HepG2 (cell line): ENCODE measurements at regions not wholly inside any gene's neighbourhood (a gene's known extent, or its start where the extent isn't known, plus 50 kb on each side); places are given as distances from the start of the nearest gene placed in this dataset.

Source experiments
- ATAC-seq: fragments of 200-7000 bp; cut with Tn5 transposase; 3 replicates; pipeline ENCODE4 v1.9.1; 2020; ENCODE audit warnings: mild to moderate bottlenecking, moderate library complexity
- BruUV-seq: library from RNA; stranded (reverse); fragments of 400-500 nt; replicated peaks from 2 replicates; lab custom pipeline; 2021; lab: Mats Ljungman, UMichigan
- CTCF ChIA-PET: fragments of 300-600 bp; formaldehyde crosslinking; extraction: SDS; loops from one replicate; lab custom pipeline; 2021; ENCODE audit warnings: low total read pairs, inconsistent platforms, low intra/inter-chr PET ratio; lab: Yijun Ruan, JAX
- POLR2A ChIA-PET: fragments of 350-600 bp; sonication (Branson Sonifier 250); formaldehyde crosslinking; loops from one replicate; lab custom pipeline; 2020; ENCODE audit warnings: antibody characterized with exemption, inconsistent platforms; lab: Yijun Ruan, JAX
- DNase-seq: peaks from one replicate; pipeline ENCODE4 v3.0.0-alpha.2; 2015; ENCODE audit warnings: low spot score
- FAIRE-seq: peaks from 3 replicates; lab custom pipeline; 2011; peaks lifted over from hg19 to GRCh38; lab: Jason Lieb, UNC
- H2AFZ ChIP-seq: one replicate; pipeline ENCODE4 v1.6.1; 2011; ENCODE audit warnings: low read length, inconsistent platforms
- H3K27ac ChIP-seq: fragments of 300-600 bp; 3 replicates; pipeline ENCODE4 v1.8.0; 2011; ENCODE audit warnings: mixed run types, mild to moderate bottlenecking, mixed read lengths, low read length, inconsistent platforms; ENCODE audit not compliant: insufficient read depth; ENCODE audit errors: extremely low read length
- H3K27me3 ChIP-seq, 2 experiments: fragments of 200-600 bp in 1 of 2; 2 replicates in 1 of 2; 3 replicates in 1 of 2; pipeline versions ENCODE4 v1.6.0 to v1.8.0; 2011; ENCODE audit warnings: low read length in 2 of 2, mild to moderate bottlenecking in 2 of 2, moderate library complexity in 2 of 2, inconsistent platforms in 1 of 2; ENCODE audit not compliant: insufficient read depth in 2 of 2, control insufficient read depth in 1 of 2
- H3K36me3 ChIP-seq, 2 experiments: fragments of 200-600 bp in 1 of 2; replicated peaks in 1 of 2; 2 replicates in 1 of 2; 3 replicates in 1 of 2; pipeline versions ENCODE4 v1.5.1 to v1.8.0; 2011; ENCODE audit warnings: low read length in 2 of 2, inconsistent platforms in 1 of 2; ENCODE audit not compliant: insufficient read depth in 2 of 2, control insufficient read depth in 1 of 2
- H3K4me1 ChIP-seq: 2 replicates; pipeline ENCODE4 v1.5.1; 2012; ENCODE audit warnings: low read length, inconsistent platforms; ENCODE audit not compliant: insufficient read depth
- H3K4me2 ChIP-seq: 2 replicates; pipeline ENCODE4 v1.6.0; 2011; ENCODE audit warnings: low read depth, low read length, inconsistent platforms
- H3K4me3 ChIP-seq, 3 experiments: fragments of 200-600 bp in 1 of 3; sonication (generic), shearing (Covaris generic) in 1 of 3; replicated peaks in 1 of 3; 2 replicates each; pipeline ENCODE4 v1.5.1; 2011 to 2016; ENCODE audit warnings: low read length in 3 of 3, inconsistent platforms in 2 of 3, low read depth in 2 of 3, mild to moderate bottlenecking in 2 of 3, control low read depth in 1 of 3, mixed read lengths in 1 of 3; ENCODE audit not compliant: insufficient read depth in 1 of 3
- H3K79me2 ChIP-seq: one replicate; pipeline ENCODE4 v1.6.1; 2011; ENCODE audit warnings: low read length, inconsistent platforms; ENCODE audit not compliant: insufficient read depth
- H3K9ac ChIP-seq: 2 replicates; pipeline ENCODE4 v1.6.0; 2011; ENCODE audit warnings: mild to moderate bottlenecking, low read depth, low read length, inconsistent platforms; ENCODE audit not compliant: insufficient read depth
- H3K9me3 ChIP-seq: 2 replicates; pipeline ENCODE4 v1.5.1; 2012; ENCODE audit warnings: mild to moderate bottlenecking, low read length
- H4K20me1 ChIP-seq: 2 replicates; pipeline ENCODE4 v1.6.0; 2011; ENCODE audit warnings: inconsistent platforms, mild to moderate bottlenecking, low read length, moderate library complexity; ENCODE audit not compliant: insufficient read depth
- ADNP ChIP-seq: sonication (generic); formaldehyde crosslinking; IDR thresholded peaks from 2 replicates; pipeline ENCODE4 v1.4.0; 2020; ENCODE audit warnings: missing genetic modification reagents
- PHF8 ChIP-seq: sonication (generic); formaldehyde crosslinking; IDR thresholded peaks from 2 replicates; pipeline ENCODE4 v1.5.0; 2020; ENCODE audit warnings: missing genetic modification reagents
- RBM22 ChIP-seq: fragments of 200-400 bp; formaldehyde crosslinking; optimal IDR thresholded peaks from 2 replicates; pipeline ENCODE3; 2017; ENCODE audit warnings: mild to moderate bottlenecking, low read length, moderate library complexity
- SMYD3 ChIP-seq: sonication (generic); formaldehyde crosslinking; IDR thresholded peaks from 2 replicates; pipeline ENCODE4 v1.8.1; 2023; ENCODE audit warnings: mild to moderate bottlenecking, missing genetic modification reagents
- STAT5B ChIP-seq: sonication (generic); formaldehyde crosslinking; IDR thresholded peaks from 2 replicates; pipeline ENCODE4 v1.4.0; 2020; ENCODE audit warnings: missing genetic modification reagents
- ZNF382 ChIP-seq: sonication (generic); formaldehyde crosslinking; IDR thresholded peaks from 2 replicates; pipeline ENCODE4 v1.5.0; 2020; ENCODE audit warnings: missing genetic modification reagents, mild to moderate bottlenecking, borderline replicate concordance
- WGBS: methylation state at CpG from one replicate; pipeline ENCODE4 v1.1.6; 2017; ENCODE audit warnings: low lambda C conversion rate; 5-methylcytosine and 5-hydroxymethylcytosine counted together
- in situ Hi-C: cut with HindIII; loops from 2 replicates; pipeline ENCODE4 v1.10.0; 2017; ENCODE audit warnings: low pct_unique_long_range_greater_than_20kb; ENCODE audit not compliant: extremely low pct_ligation_motif_present
- intact Hi-C: fragments of 100-400 bp; cut with micrococcal nuclease; formaldehyde crosslinking; loops from one replicate; pipeline ENCODE4 v1.10.0; 2022; ENCODE audit not compliant: unreplicated experiment
- TF ChIP-seq, protein P1 (sequence below): sonication (generic); formaldehyde crosslinking; IDR thresholded peaks from 2 replicates; pipeline ENCODE4 v1.9.0; 2021; ENCODE audit warnings: missing genetic modification reagents, borderline replicate concordance
- TF ChIP-seq, protein P2 (sequence below): sonication (generic); formaldehyde crosslinking; IDR thresholded peaks from 2 replicates; pipeline ENCODE4 v1.5.0; 2020; ENCODE audit warnings: mild to moderate bottlenecking, missing genetic modification reagents
- TF ChIP-seq, protein P3 (sequence below): sonication (generic); formaldehyde crosslinking; IDR thresholded peaks from 2 replicates; pipeline ENCODE4 v1.9.0; 2021; ENCODE audit warnings: missing genetic modification reagents, mild to moderate bottlenecking, borderline replicate concordance

DNA sequence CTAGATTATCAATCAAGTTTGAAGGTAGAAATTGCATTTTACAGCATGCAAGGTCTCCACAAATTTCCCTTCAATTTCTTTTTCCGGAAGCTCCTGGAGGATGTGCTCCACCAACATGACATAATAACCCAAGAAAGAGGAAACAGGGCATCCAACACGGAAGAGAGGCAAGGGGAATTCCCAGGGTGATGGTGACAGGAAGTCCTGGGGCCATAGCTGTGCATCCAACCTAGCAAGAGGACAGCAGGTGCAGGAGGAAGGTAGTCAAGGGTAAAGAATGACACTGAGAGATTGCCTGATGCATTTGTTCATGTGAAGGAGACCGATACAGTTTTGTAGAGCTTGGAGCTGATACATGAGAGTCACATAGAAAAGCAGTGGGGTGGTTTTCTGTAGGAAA lies 115.7 kb upstream of the LSM6 start:
- no peaks in the 10 kb centered on the region for H3K79me2 ChIP-seq
- ATAC-seq, result no peak
- 0 out of 5 replicates have a peak, but pooled peaks cover 0 to 1% of the 10 kb centered on the region in 2 experiments for H3K27me3 ChIP-seq
- in situ Hi-C loops (no loop called here), intact Hi-C loops (no loop called here)
- TF ChIP-seq, protein P1, sequence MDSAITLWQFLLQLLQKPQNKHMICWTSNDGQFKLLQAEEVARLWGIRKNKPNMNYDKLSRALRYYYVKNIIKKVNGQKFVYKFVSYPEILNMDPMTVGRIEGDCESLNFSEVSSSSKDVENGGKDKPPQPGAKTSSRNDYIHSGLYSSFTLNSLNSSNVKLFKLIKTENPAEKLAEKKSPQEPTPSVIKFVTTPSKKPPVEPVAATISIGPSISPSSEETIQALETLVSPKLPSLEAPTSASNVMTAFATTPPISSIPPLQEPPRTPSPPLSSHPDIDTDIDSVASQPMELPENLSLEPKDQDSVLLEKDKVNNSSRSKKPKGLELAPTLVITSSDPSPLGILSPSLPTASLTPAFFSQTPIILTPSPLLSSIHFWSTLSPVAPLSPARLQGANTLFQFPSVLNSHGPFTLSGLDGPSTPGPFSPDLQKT, result no peak
- TF ChIP-seq ZNF382 (CRISPR knock-in tag) (no peak), PHF8 (no peak), STAT5B (no peak), RBM22 (no peak), ADNP (CRISPR knock-in tag) (no peak), SMYD3 (CRISPR knock-in tag) (no peak)
- TF ChIP-seq, protein P2, sequence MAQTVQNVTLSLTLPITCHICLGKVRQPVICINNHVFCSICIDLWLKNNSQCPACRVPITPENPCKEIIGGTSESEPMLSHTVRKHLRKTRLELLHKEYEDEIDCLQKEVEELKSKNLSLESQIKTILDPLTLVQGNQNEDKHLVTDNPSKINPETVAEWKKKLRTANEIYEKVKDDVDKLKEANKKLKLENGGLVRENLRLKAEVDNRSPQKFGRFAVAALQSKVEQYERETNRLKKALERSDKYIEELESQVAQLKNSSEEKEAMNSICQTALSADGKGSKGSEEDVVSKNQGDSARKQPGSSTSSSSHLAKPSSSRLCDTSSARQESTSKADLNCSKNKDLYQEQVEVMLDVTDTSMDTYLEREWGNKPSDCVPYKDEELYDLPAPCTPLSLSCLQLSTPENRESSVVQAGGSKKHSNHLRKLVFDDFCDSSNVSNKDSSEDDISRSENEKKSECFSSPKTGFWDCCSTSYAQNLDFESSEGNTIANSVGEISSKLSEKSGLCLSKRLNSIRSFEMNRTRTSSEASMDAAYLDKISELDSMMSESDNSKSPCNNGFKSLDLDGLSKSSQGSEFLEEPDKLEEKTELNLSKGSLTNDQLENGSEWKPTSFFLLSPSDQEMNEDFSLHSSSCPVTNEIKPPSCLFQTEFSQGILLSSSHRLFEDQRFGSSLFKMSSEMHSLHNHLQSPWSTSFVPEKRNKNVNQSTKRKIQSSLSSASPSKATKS (CRISPR knock-in tag), result no peak
- TF ChIP-seq, protein P3, sequence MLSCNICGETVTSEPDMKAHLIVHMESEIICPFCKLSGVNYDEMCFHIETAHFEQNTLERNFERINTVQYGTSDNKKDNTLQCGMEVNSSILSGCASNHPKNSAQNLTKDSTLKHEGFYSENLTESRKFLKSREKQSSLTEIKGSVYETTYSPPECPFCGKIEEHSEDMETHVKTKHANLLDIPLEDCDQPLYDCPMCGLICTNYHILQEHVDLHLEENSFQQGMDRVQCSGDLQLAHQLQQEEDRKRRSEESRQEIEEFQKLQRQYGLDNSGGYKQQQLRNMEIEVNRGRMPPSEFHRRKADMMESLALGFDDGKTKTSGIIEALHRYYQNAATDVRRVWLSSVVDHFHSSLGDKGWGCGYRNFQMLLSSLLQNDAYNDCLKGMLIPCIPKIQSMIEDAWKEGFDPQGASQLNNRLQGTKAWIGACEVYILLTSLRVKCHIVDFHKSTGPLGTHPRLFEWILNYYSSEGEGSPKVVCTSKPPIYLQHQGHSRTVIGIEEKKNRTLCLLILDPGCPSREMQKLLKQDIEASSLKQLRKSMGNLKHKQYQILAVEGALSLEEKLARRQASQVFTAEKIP (CRISPR knock-in tag), result no peak
- POLR2A ChIA-PET, result no interaction called here
- CTCF ChIA-PET, result no interaction called here
- H4K20me1 ChIP-seq, result no peaks in the 10 kb centered on the region
- WGBS, result 1% methylated on average over 3 of the region's 3 CpGs
- no TSS peak for BruUV-seq
- no peak overlapping the region for H3K4me3 ChIP-seq
- no peak for FAIRE-seq
- H3K4me1 ChIP-seq, result no peaks in the 10 kb centered on the region
- H3K27ac ChIP-seq, result no peak overlapping the region
- no peaks in the 10 kb centered on the region for H3K36me3 ChIP-seq
- no peak for DNase-seq
- no peak overlapping the region for H3K9ac ChIP-seq
- H2AFZ ChIP-seq, result no peak overlapping the region
- H3K9me3 ChIP-seq, result no peaks in the 10 kb centered on the region
- H3K4me2 ChIP-seq, result no peak overlapping the region
